ENCODE measurements at regions not wholly inside any gene's neighbourhood (a gene's known extent, or its start where the extent isn't known, plus 50 kb on each side); places are given as distances from the start of the nearest gene placed in this dataset.
"Not testable (repeated sequence)": the region's sequence is repeated elsewhere in the genome, so short reads cannot be mapped to it uniquely, and the experiment has no call there.

- H2BK20ac ChIP-seq (ENCODE audit: low read depth, low read length); H3K36me3 ChIP-seq (ENCODE audit: control insufficient read depth, insufficient read depth, low read length); H2BK120ac ChIP-seq (ENCODE audit: low read depth, low read length); H2BK5ac ChIP-seq (ENCODE audit: low read depth, low read length, poor library complexity, severe bottlenecking); H4K20me1 ChIP-seq (ENCODE audit: insufficient read depth, low read length); H2AK9ac ChIP-seq (replicated peaks; ENCODE audit: low read depth, low read length, poor library complexity); H3K18ac ChIP-seq (ENCODE audit: low read depth, low read length); DNase-seq; H3K79me1 ChIP-seq (ENCODE audit: low read depth in 1 of 2, low read length in 2 of 2); H3K4me1 ChIP-seq (ENCODE audit: control insufficient read depth, insufficient read depth, low read length); intact Hi-C loops (cut with micrococcal nuclease); H4K8ac ChIP-seq (ENCODE audit: low read depth in 2 of 2, low read length in 2 of 2); BruUV-seq (replicated peaks); CTCF ChIA-PET; POLR2A ChIA-PET (ENCODE audit: unreplicated experiment); H3K27me3 ChIP-seq (ENCODE audit: control insufficient read depth, insufficient read depth, low read length); H3K4me3 ChIP-seq (ENCODE audit: insufficient read depth, low read depth, low read length); H4K5ac ChIP-seq (ENCODE audit: low read depth, low read length); ATAC-seq (ENCODE audit: low read depth); H3K4me2 ChIP-seq (ENCODE audit: low read depth, low read length); H3K23ac ChIP-seq (ENCODE audit: low read depth, low read length); in situ Hi-C loops (cut with MboI; ENCODE audit: low sequenced_read_pairs); H2AK5ac ChIP-seq (ENCODE audit: low read depth, low read length); H3K9ac ChIP-seq (ENCODE audit: low read depth, low read length); dilution Hi-C loops (cut with HindIII; ENCODE audit: low sequenced_read_pairs, unreplicated experiment); H3K27ac ChIP-seq (ENCODE audit: insufficient read depth, low read length); H3K56ac ChIP-seq (ENCODE audit: extremely low read depth, insufficient read depth, low read length); H3K9me1 ChIP-seq (ENCODE audit: insufficient read depth, low read length); H4K91ac ChIP-seq (ENCODE audit: insufficient read depth, low read depth, low read length); H3K4ac ChIP-seq (ENCODE audit: low read depth, low read length); H2BK15ac ChIP-seq (ENCODE audit: low read depth, low read length); H3K14ac ChIP-seq (replicated peaks; ENCODE audit: low read depth, low read length); H2AFZ ChIP-seq (replicated peaks; ENCODE audit: low read length, poor library complexity): not testable (repeated sequence)
- peaks cover 24% of the 10 kb centered on the region for H3K9me3 ChIP-seq (ENCODE audit: control insufficient read depth, insufficient read depth, low read length)
- WGBS, 2 experiments (ENCODE audit: extremely low coverage in 2 of 2, insufficient read length in 1 of 2): 13% methylated on average over 3 of the region's 16 CpGs; no CpG with 5 or more reads in 1 of the 2 experiments
These were observed 97.5 kb upstream of the ZNF722 start for GRCh38 chr7:63901204-63901506.

All from IMR-90 (cell line).